Kidney epithelial cell (primary cell): ENCODE measurements at regions not wholly inside any gene's neighbourhood (a gene's known extent, or its start where the extent isn't known, plus 50 kb on each side); places are given as distances from the start of the nearest gene placed in this dataset.
A peak's percentile ranks its signal among the peaks of the same experiment; 100 is the strongest.
"Not testable (repeated sequence)": the region's sequence is repeated elsewhere in the genome, so short reads cannot be mapped to it uniquely, and the experiment has no call there.

Experiments
- DNase-seq: peaks from one replicate; pipeline ENCODE4 v3.0.0-alpha.2; 2010; ENCODE audit warnings: low read depth
- H3K27me3 ChIP-seq: 2 replicates; pipeline ENCODE4 v1.6.0; 2011; ENCODE audit warnings: low read length; ENCODE audit not compliant: control insufficient read depth, insufficient read depth
- H3K36me3 ChIP-seq: 2 replicates; pipeline ENCODE4 v1.5.1; 2011; ENCODE audit warnings: low read length; ENCODE audit not compliant: control insufficient read depth, insufficient read depth
- H3K4me3 ChIP-seq: 2 replicates; pipeline ENCODE4 v1.5.1; 2011; ENCODE audit warnings: low read depth, mild to moderate bottlenecking, control low read depth, low read length
- CTCF ChIP-seq: IDR thresholded peaks from 2 replicates; pipeline ENCODE4 v1.5.1; 2011; ENCODE audit warnings: mild to moderate bottlenecking, moderate library complexity, low read length, control low read depth, inconsistent platforms; ENCODE audit not compliant: insufficient read depth, poor library complexity, severe bottlenecking

GRCh38 chr7:152583006-152583405 lies 92.9 kb downstream of the XRCC2 start:
- no peaks in the 10 kb centered on the region for H3K27me3 ChIP-seq
- H3K36me3 ChIP-seq: no peaks in the 10 kb centered on the region
- H3K4me3 ChIP-seq: no peak overlapping the region
- no peak for TF ChIP-seq CTCF
- DNase-seq: no peak

- no peak for DNase-seq
- Histone ChIP-seq H3K4me3 (no peak overlapping the region), H3K27me3 (no peaks in the 10 kb centered on the region), H3K36me3 (no peaks in the 10 kb centered on the region)
- TF ChIP-seq CTCF: no peak
These were observed 96.9 kb downstream of the XRCC2 start for GRCh38 chr7:152579070-152579469.

- Histone ChIP-seq H3K4me3 (no peak overlapping the region), H3K36me3 (no peaks in the 10 kb centered on the region), H3K27me3 (no peaks in the 10 kb centered on the region)
- DNase-seq: no peak
- TF ChIP-seq CTCF: no peak
These were observed 98.6 kb downstream of the XRCC2 start for GRCh38 chr7:152577339-152577738.

DNA sequence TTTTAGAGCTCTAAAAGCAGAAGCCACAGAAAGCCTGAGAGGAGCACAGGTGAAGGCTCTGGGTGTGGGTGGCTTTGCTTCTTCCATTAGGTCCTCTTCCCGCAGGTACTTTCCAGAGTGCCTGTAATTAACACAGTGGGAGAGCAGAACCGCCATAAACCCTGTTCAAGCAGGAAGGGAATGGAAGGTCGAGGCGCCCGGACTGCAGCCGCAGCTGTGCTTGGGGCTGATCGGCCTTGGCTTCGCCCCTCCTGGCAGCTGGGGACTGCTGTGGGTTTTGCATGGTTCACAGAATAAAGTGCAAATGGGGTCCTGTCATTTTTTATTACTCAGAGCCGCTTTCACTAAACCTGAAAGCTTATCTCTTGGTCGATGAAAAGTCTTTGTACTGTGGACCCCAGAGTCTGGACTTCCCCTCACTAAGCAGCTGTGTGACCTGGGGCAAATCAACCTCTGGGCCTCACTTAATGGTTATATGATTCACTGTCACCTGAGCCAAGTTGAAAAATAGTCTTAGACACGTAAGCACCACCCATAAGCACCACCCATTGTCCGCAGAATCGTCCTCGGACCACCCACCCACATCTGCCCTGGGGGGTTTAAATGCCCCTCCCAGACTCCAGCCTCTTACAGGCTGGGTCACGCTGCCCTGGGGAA lies 100.9 kb downstream of the XRCC2 start:
- no peak overlapping the region for H3K4me3 ChIP-seq
- no peaks in the 10 kb centered on the region for H3K36me3 ChIP-seq
- TF ChIP-seq CTCF: no peak
- no peaks in the 10 kb centered on the region for H3K27me3 ChIP-seq
- peak; percentile 71 for DNase-seq

DNA sequence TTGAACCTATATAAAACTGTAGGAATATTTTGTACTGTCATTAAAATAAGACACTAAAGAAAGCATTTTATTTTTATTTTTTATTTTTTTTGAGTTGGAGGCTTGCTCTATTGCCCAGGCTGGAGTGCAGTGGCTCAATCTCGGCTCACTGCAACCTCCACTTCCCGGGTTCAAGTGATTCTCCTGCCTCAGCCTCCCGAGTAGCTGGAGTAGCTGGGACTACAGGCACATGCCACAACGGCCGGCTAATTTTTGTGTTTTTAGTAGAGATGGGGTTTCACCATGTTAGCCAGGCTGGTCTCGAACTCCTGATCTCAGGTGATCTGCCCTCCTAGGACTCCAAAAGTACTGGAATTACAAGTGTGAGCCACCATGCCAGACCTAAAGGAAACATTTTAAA lies 102.8 kb downstream of the XRCC2 start:
- not testable (repeated sequence) for H3K27me3 ChIP-seq, H3K36me3 ChIP-seq, DNase-seq, H3K4me3 ChIP-seq

DNA sequence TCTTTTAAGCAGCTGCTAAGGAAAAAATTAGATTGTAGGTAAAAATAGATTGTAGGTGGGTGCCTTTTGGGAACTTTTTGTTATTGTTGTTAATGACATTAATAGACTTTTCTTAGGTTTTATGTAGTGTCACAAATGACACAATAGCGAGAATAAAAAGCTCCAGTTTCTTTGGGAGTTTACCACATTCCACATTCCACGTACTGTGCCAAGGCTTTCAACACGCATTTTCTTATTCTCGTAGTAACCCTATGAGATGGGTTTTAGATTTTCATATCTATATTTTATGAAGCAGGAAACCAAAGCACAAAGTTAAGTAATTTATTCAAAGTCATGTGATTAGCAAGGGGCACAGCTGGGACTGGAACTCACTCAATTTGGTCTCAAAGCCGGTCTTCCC lies 103.8 kb downstream of the XRCC2 start:
- no peaks in the 10 kb centered on the region for H3K27me3 ChIP-seq
- no peaks in the 10 kb centered on the region for H3K36me3 ChIP-seq
- H3K4me3 ChIP-seq: no peak overlapping the region
- no peak for DNase-seq
- TF ChIP-seq CTCF: no peak
